ENCODE measurements at regions not wholly inside any gene's neighbourhood (a gene's known extent, or its start where the extent isn't known, plus 50 kb on each side); places are given as distances from the start of the nearest gene placed in this dataset.

DNA sequence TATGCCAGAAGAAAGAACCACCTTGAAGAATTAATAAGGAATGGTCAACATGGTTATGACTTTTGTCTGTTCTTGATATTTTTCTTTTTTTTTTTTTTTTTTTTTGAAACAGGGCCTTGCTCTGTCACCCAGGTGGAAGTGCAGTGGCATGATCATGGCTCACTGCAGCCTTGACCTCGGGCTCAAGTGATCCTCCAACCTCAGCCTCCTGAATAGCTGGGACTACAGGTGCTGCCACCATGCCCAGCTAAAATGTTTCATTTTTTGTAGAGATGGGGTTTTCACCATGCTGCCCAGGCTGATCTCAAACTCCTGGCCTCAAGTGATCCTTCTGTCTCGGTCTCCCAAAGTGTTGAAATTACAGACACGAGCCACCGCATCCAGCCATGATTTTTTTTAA is 53.4 kb upstream of the ACSL3 start:
- no peak for TF ChIP-seq CTCF (IDR thresholded peaks at IDR 0.05)
- no peak for TF ChIP-seq POLR2A (IDR thresholded peaks at IDR 0.05)

All from right lobe of liver (tissue), 4 donors.